ENCODE measurements at regions not wholly inside any gene's neighbourhood (a gene's known extent, or its start where the extent isn't known, plus 50 kb on each side); places are given as distances from the start of the nearest gene placed in this dataset.

GRCh38 chr7:86485827-86486226 lies 157.9 kb upstream of the GRM3 start:
- TF ChIP-seq CTCF (IDR thresholded peaks at IDR 0.05; ENCODE audit: control extremely low read depth, extremely low read depth, low read depth, missing control alignments), result no peak
- CTCF ChIA-PET, result no interaction called here
- POLR2A ChIA-PET, result no interaction called here
- peak; percentile 18 for DNase-seq (ENCODE audit: extremely low spot score)

- no peak for TF ChIP-seq CTCF (IDR thresholded peaks at IDR 0.05; ENCODE audit: control extremely low read depth, extremely low read depth, low read depth, missing control alignments)
- ChIA-PET CTCF (no interaction called here), POLR2A (no interaction called here)
- DNase-seq (ENCODE audit: extremely low spot score), result no peak
Measured at GRCh38 chr7:86479144-86479543, 164.6 kb upstream of the GRM3 start.

- DNase-seq (ENCODE audit: extremely low spot score), result no peak
- no peak for TF ChIP-seq CTCF (IDR thresholded peaks at IDR 0.05; ENCODE audit: control extremely low read depth, extremely low read depth, low read depth, missing control alignments)
- POLR2A ChIA-PET, result no interaction called here
- CTCF ChIA-PET, result no interaction called here
Measured at GRCh38 chr7:86477343-86477935, 166.3 kb upstream of the GRM3 start.

GRCh38 chr7:86470763-86471162 lies 172.9 kb upstream of the GRM3 start:
- no peak for DNase-seq (ENCODE audit: extremely low spot score)
- ChIA-PET POLR2A (no interaction called here), CTCF (interaction anchor here (0.8 to 3.1 kb wide), 10 partner anchors 11 to 1429 kb away, joined by 3 to 18 read pairs (median 4); no protein-coding TSS in a partner anchor)

GRCh38 chr7:86469680-86470295 lies 173.9 kb upstream of the GRM3 start:
- TF ChIP-seq CTCF (IDR thresholded peaks at IDR 0.05; ENCODE audit: control extremely low read depth, extremely low read depth, low read depth, missing control alignments), result peak; percentile 65
- ChIA-PET CTCF (interaction anchor here (0.7 to 3.1 kb wide), 25 partner anchors 9 to 1445 kb away, joined by 3 to 27 read pairs (median 4); no protein-coding TSS in a partner anchor), POLR2A (no interaction called here)
- peak; percentile 43 for DNase-seq (ENCODE audit: extremely low spot score)

More at GRCh38 chr7:86470763-86471162, 172.9 kb upstream of the GRM3 start:
- TF ChIP-seq CTCF (IDR thresholded peaks at IDR 0.05; ENCODE audit: control extremely low read depth, extremely low read depth, low read depth, missing control alignments), result no peak

- CTCF ChIA-PET, result interaction anchor here (1.0 kb wide), 1 partner anchor 14 kb away, joined by 4 read pairs; no protein-coding TSS in a partner anchor
- DNase-seq (ENCODE audit: extremely low spot score), result no peak
- POLR2A ChIA-PET, result no interaction called here
- TF ChIP-seq CTCF (IDR thresholded peaks at IDR 0.05; ENCODE audit: control extremely low read depth, extremely low read depth, low read depth, missing control alignments), result no peak
Measured at GRCh38 chr7:86454753-86455152, 189.0 kb upstream of the GRM3 start.

Data from GM10248 (cell line).